Liver (tissue), 8 donors: ENCODE measurements at regions not wholly inside any gene's neighbourhood (a gene's known extent, or its start where the extent isn't known, plus 50 kb on each side); places are given as distances from the start of the nearest gene placed in this dataset.

ENCODE experiments used
- DNase-seq: peaks from one replicate; pipeline ENCODE4 v3.0.0-alpha.2; 2017; ENCODE audit warnings: low spot score
- H3K27ac ChIP-seq, 2 donors: one replicate each; pipeline ENCODE4 v1.7.0; 2013; ENCODE audit warnings: inconsistent platforms in 2 of 2, low read length in 2 of 2, control low read depth in 1 of 2, low read depth in 1 of 2, mild to moderate bottlenecking in 1 of 2
- H3K27me3 ChIP-seq, 4 donors: one replicate each; pipeline versions ENCODE4 v1.6.1 to v1.7.0; 2013; ENCODE audit warnings: low read length in 3 of 4, inconsistent platforms in 1 of 4, mild to moderate bottlenecking in 1 of 4, moderate library complexity in 1 of 4; ENCODE audit not compliant: control insufficient read depth in 4 of 4, insufficient read depth in 4 of 4
- H3K36me3 ChIP-seq, 4 donors: one replicate each; pipeline versions ENCODE4 v1.6.1 to v1.7.0; 2013; ENCODE audit warnings: low read length in 3 of 4, mild to moderate bottlenecking in 3 of 4, low read depth in 1 of 4, moderate library complexity in 1 of 4; ENCODE audit not compliant: control insufficient read depth in 4 of 4, insufficient read depth in 3 of 4
- H3K4me1 ChIP-seq, 4 donors: one replicate each; pipeline versions ENCODE4 v1.6.1 to v1.7.0; 2013; ENCODE audit warnings: low read length in 3 of 4, mild to moderate bottlenecking in 3 of 4, moderate library complexity in 1 of 4; ENCODE audit not compliant: control insufficient read depth in 4 of 4, insufficient read depth in 4 of 4
- H3K4me3 ChIP-seq, 3 donors: one replicate each; pipeline versions ENCODE4 v1.6.1 to v1.7.0; 2013; ENCODE audit warnings: low read length in 3 of 3, control low read depth in 1 of 3, low read depth in 1 of 3, mild to moderate bottlenecking in 1 of 3
- H3K9ac ChIP-seq, 2 donors: one replicate each; pipeline ENCODE4 v1.7.0; 2013; ENCODE audit warnings: low read length in 2 of 2, mild to moderate bottlenecking in 2 of 2, moderate library complexity in 2 of 2, control low read depth in 1 of 2, low read depth in 1 of 2
- H3K9me3 ChIP-seq, 4 donors: one replicate each; pipeline versions ENCODE4 v1.6.1 to v1.7.0; 2013; ENCODE audit warnings: low read length in 3 of 4; ENCODE audit not compliant: control insufficient read depth in 4 of 4
- EGR1 ChIP-seq, 2 donors: IDR thresholded peaks; 2 replicates each; pipeline ENCODE4 v1.6.1; 2016 to 2018; ENCODE audit warnings: antibody characterized with exemption in 2 of 2, low read depth in 2 of 2
- FOXA1 ChIP-seq: IDR thresholded peaks from 2 replicates; pipeline ENCODE4 v1.6.1; 2016; ENCODE audit warnings: antibody characterized with exemption
- FOXA2 ChIP-seq: IDR thresholded peaks from 2 replicates; pipeline ENCODE4 v1.6.1; 2016; ENCODE audit warnings: antibody characterized with exemption
- GABPA ChIP-seq, 2 donors: IDR thresholded peaks in 1 of 2; conservative IDR thresholded peaks in 1 of 2; 2 replicates each; pipeline ENCODE4 v1.6.1; 2016; ENCODE audit warnings: antibody characterized with exemption in 2 of 2, mild to moderate bottlenecking in 1 of 2, moderate library complexity in 1 of 2
- HNF4G ChIP-seq: IDR thresholded peaks from 2 replicates; pipeline ENCODE4 v1.6.1; 2016; ENCODE audit warnings: antibody characterized with exemption
- JUND ChIP-seq, 2 donors: IDR thresholded peaks; 2 replicates each; pipeline ENCODE4 v1.6.1; 2016; ENCODE audit warnings: antibody characterized with exemption in 2 of 2
- NR2F2 ChIP-seq: IDR thresholded peaks from 2 replicates; pipeline ENCODE4 v1.6.1; 2016; ENCODE audit warnings: antibody characterized with exemption
- RXRA ChIP-seq, 2 donors: IDR thresholded peaks; 2 replicates each; pipeline ENCODE4 v1.6.1; 2017 to 2018; ENCODE audit warnings: antibody characterized with exemption in 2 of 2, mild to moderate bottlenecking in 1 of 2
- TAF1 ChIP-seq: conservative IDR thresholded peaks from 2 replicates; pipeline ENCODE4 v1.6.1; 2016; ENCODE audit warnings: antibody characterized with exemption, mild to moderate bottlenecking
- YY1 ChIP-seq: IDR thresholded peaks from 2 replicates; pipeline ENCODE4 v1.6.1; 2016; ENCODE audit warnings: antibody characterized with exemption, mild to moderate bottlenecking
- WGBS: extraction: QIAGEN DNeasy Blood & Tissue Kit; methylation state at CpG from one replicate; pipeline ENCODE4 v1.1.7; 2013; 5-methylcytosine and 5-hydroxymethylcytosine counted together
- TF ChIP-seq, protein P1 (sequence below): IDR thresholded peaks from 2 replicates; pipeline ENCODE4 v1.6.1; 2016; ENCODE audit warnings: antibody characterized with exemption
- TF ChIP-seq, protein P2 (sequence below): IDR thresholded peaks from 2 replicates; pipeline ENCODE4 v1.6.1; 2016; ENCODE audit warnings: antibody characterized with exemption, mild to moderate bottlenecking
- TF ChIP-seq, protein P3 (sequence below): IDR thresholded peaks from 2 replicates; pipeline ENCODE4 v1.6.1; 2016; ENCODE audit warnings: antibody characterized with exemption
- TF ChIP-seq, protein P4 (sequence below): IDR thresholded peaks from 2 replicates; pipeline ENCODE4 v1.6.1; 2016; ENCODE audit warnings: antibody characterized with exemption
- TF ChIP-seq, protein P5 (sequence below): fragments of 150-350 bp; IDR thresholded peaks from 2 replicates; pipeline ENCODE4 v1.5.1; 2017; ENCODE audit warnings: improper control_type of control experiment, low read depth, low read length; ENCODE audit not compliant: missing input control
- donor health status: healthy.
- donor health status: healthy.
- donor health status: healthy.
- donor health status: healthy.
- donor health status: healthy.

DNA sequence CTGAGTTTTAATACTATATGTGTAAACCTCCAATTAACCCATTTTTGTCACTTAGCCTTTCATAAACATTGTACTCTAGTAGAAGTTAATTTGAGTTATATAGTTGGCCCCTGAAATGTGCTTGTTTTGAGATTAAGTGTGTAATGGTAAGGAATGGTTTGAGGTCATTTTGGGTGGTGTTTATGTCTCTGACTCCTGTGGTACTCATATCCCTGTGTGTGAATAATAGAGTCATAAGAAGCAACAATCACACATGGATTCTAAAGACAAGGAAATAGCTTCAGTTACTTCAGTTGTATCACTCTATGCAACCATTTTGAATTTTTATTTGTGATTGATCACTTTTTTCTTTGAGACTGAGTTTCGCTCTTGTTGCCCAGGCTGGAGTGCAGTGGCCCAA lies 408.5 kb downstream of the MFSD1 start:
- Histone ChIP-seq H3K27ac (no peak overlapping the region), H3K9me3 (no peaks in the 10 kb centered on the region), H3K36me3 (no peaks in the 10 kb centered on the region), H3K27me3 (no peaks in the 10 kb centered on the region), H3K4me1 (no peaks in the 10 kb centered on the region), H3K4me3 (no peak overlapping the region), H3K9ac (no peak overlapping the region)
- 95% methylated on average over 1 of the region's 1 CpG for WGBS
- DNase-seq, result no peak
- TF ChIP-seq TAF1, result no peak
- TF ChIP-seq, protein P1, sequence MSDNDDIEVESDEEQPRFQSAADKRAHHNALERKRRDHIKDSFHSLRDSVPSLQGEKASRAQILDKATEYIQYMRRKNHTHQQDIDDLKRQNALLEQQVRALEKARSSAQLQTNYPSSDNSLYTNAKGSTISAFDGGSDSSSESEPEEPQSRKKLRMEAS, result no peak
- TF ChIP-seq GABPA (IDR thresholded peaks at IDR 0.05 in 1 of 2, conservative IDR thresholded peaks at IDR 0.05 in 1 of 2), result no peak
- no peak for TF ChIP-seq JUND (IDR thresholded peaks at IDR 0.05)
- TF ChIP-seq, protein P2, sequence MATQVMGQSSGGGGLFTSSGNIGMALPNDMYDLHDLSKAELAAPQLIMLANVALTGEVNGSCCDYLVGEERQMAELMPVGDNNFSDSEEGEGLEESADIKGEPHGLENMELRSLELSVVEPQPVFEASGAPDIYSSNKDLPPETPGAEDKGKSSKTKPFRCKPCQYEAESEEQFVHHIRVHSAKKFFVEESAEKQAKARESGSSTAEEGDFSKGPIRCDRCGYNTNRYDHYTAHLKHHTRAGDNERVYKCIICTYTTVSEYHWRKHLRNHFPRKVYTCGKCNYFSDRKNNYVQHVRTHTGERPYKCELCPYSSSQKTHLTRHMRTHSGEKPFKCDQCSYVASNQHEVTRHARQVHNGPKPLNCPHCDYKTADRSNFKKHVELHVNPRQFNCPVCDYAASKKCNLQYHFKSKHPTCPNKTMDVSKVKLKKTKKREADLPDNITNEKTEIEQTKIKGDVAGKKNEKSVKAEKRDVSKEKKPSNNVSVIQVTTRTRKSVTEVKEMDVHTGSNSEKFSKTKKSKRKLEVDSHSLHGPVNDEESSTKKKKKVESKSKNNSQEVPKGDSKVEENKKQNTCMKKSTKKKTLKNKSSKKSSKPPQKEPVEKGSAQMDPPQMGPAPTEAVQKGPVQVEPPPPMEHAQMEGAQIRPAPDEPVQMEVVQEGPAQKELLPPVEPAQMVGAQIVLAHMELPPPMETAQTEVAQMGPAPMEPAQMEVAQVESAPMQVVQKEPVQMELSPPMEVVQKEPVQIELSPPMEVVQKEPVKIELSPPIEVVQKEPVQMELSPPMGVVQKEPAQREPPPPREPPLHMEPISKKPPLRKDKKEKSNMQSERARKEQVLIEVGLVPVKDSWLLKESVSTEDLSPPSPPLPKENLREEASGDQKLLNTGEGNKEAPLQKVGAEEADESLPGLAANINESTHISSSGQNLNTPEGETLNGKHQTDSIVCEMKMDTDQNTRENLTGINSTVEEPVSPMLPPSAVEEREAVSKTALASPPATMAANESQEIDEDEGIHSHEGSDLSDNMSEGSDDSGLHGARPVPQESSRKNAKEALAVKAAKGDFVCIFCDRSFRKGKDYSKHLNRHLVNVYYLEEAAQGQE, result no peak
- no peak for TF ChIP-seq NR2F2
- TF ChIP-seq, protein P3, sequence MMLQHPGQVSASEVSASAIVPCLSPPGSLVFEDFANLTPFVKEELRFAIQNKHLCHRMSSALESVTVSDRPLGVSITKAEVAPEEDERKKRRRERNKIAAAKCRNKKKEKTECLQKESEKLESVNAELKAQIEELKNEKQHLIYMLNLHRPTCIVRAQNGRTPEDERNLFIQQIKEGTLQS, result no peak

DNA sequence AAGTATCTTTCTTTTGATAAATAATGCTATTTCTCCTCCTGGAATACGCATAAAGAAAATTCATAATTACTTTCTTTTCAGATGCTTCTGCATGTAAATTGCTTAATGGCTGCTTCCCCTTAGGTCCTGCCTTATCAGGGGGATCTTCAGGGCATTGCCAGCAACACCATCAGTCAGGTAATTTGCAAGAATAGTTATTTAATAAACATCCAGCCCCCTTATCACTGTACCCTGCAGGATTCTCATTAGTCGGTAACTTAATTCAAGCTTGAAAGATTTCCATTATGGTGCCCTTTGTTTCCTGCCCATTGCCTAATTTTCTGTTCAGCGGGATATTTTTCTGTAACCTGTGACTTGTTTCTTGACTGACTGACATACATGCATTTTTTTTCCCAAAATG lies 414.5 kb downstream of the MFSD1 start:
- WGBS, result 90% methylated on average over 3 of the region's 3 CpGs
- no peak overlapping the region for H3K9ac ChIP-seq
- H3K36me3 ChIP-seq, result no peaks in the 10 kb centered on the region
- H3K9me3 ChIP-seq, result no peaks in the 10 kb centered on the region
- no peak overlapping the region for H3K4me3 ChIP-seq
- DNase-seq, result no peak
- no peaks in the 10 kb centered on the region for H3K27me3 ChIP-seq
- TF ChIP-seq JUND (IDR thresholded peaks at IDR 0.05) (no peak), GABPA (IDR thresholded peaks at IDR 0.05 in 1 of 2, conservative IDR thresholded peaks at IDR 0.05 in 1 of 2) (no peak), HNF4G (no peak), EGR1 (IDR thresholded peaks at IDR 0.05; ENCODE audit: low read depth in 2 of 2) (no peak), TAF1 (no peak), NR2F2 (no peak), FOXA1 (no peak)
- TF ChIP-seq, protein P4, sequence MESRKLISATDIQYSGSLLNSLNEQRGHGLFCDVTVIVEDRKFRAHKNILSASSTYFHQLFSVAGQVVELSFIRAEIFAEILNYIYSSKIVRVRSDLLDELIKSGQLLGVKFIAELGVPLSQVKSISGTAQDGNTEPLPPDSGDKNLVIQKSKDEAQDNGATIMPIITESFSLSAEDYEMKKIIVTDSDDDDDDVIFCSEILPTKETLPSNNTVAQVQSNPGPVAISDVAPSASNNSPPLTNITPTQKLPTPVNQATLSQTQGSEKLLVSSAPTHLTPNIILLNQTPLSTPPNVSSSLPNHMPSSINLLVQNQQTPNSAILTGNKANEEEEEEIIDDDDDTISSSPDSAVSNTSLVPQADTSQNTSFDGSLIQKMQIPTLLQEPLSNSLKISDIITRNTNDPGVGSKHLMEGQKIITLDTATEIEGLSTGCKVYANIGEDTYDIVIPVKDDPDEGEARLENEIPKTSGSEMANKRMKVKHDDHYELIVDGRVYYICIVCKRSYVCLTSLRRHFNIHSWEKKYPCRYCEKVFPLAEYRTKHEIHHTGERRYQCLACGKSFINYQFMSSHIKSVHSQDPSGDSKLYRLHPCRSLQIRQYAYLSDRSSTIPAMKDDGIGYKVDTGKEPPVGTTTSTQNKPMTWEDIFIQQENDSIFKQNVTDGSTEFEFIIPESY, result no peak
- H3K27ac ChIP-seq, result no peak overlapping the region
- H3K4me1 ChIP-seq, result no peaks in the 10 kb centered on the region

DNA sequence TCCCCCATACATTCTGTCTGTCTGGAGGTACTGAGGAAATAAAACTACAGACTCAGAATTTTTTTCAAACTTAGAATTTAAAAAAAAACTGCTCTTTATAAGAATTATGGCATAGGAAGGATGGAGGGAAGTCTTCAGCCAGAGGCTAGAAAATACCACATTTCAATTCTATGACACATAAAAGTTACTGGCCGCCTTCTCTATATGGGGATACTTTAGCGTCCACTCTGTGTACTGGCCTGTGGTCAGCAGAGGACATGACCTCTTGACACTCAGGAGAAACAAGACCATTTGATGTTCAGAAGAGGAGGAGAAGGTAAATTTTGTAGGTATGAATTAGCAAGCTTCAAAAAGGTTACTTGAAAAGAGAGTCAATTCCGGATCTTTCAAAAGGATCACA lies 417.4 kb downstream of the MFSD1 start:
- 98% methylated on average over 3 of the region's 3 CpGs for WGBS
- Histone ChIP-seq H3K4me1 (no peaks in the 10 kb centered on the region), H3K9me3 (no peaks in the 10 kb centered on the region), H3K27ac (no peak overlapping the region), H3K36me3 (no peaks in the 10 kb centered on the region), H3K9ac (no peak overlapping the region), H3K27me3 (no peaks in the 10 kb centered on the region), H3K4me3 (no peak overlapping the region)
- DNase-seq, result no peak
- TF ChIP-seq HNF4G (no peak), TAF1 (no peak), JUND (IDR thresholded peaks at IDR 0.05) (no peak), YY1 (no peak), GABPA (IDR thresholded peaks at IDR 0.05 in 1 of 2, conservative IDR thresholded peaks at IDR 0.05 in 1 of 2) (no peak), RXRA (IDR thresholded peaks at IDR 0.05) (no peak), NR2F2 (no peak), FOXA2 (no peak)
- TF ChIP-seq, protein P2, result no peak
- TF ChIP-seq, protein P1, result no peak
- TF ChIP-seq, protein P5, sequence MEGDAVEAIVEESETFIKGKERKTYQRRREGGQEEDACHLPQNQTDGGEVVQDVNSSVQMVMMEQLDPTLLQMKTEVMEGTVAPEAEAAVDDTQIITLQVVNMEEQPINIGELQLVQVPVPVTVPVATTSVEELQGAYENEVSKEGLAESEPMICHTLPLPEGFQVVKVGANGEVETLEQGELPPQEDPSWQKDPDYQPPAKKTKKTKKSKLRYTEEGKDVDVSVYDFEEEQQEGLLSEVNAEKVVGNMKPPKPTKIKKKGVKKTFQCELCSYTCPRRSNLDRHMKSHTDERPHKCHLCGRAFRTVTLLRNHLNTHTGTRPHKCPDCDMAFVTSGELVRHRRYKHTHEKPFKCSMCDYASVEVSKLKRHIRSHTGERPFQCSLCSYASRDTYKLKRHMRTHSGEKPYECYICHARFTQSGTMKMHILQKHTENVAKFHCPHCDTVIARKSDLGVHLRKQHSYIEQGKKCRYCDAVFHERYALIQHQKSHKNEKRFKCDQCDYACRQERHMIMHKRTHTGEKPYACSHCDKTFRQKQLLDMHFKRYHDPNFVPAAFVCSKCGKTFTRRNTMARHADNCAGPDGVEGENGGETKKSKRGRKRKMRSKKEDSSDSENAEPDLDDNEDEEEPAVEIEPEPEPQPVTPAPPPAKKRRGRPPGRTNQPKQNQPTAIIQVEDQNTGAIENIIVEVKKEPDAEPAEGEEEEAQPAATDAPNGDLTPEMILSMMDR, result no peak
